K562 (cell line): ENCODE measurements at regions not wholly inside any gene's neighbourhood (a gene's known extent, or its start where the extent isn't known, plus 50 kb on each side); places are given as distances from the start of the nearest gene placed in this dataset.

Experiments
- ATAC-seq: fragments of 200-7000 bp; cut with Tn5 transposase; 3 replicates; pipeline ENCODE4 v1.9.1; 2020; ENCODE audit warnings: moderate library complexity
- BruUV-seq: library from RNA; stranded (reverse); fragments of 400-500 nt; replicated peaks from 2 replicates; lab custom pipeline; 2021; lab: Mats Ljungman, UMichigan
- CTCF ChIA-PET: fragments of 300-600 bp; formaldehyde crosslinking; extraction: SDS; loops from one replicate; lab custom pipeline; 2021; ENCODE audit warnings: low intra/inter-chr PET ratio; lab: Yijun Ruan, JAX
- POLR2A ChIA-PET: fragments of 300-600, 350-650 bp; sonication (Branson Sonifier 250); formaldehyde crosslinking; extraction: SDS; loops from one replicate; lab custom pipeline; 2021; ENCODE audit warnings: antibody characterized with exemption, inconsistent platforms; lab: Yijun Ruan, JAX
- DNase-seq, 4 experiments: peaks; one replicate each; pipeline versions ENCODE4 v3.0.0 to v3.0.0-alpha.2; 2011 to 2018; ENCODE audit warnings: low spot score in 3 of 4, mixed read lengths in 3 of 4; ENCODE audit errors: extremely low read depth in 1 of 4
- FAIRE-seq: peaks from 2 replicates; lab custom pipeline; 2011; peaks lifted over from hg19 to GRCh38; lab: Jason Lieb, UNC
- H2AFZ ChIP-seq: 2 replicates; pipeline ENCODE4 v1.6.0; 2011; ENCODE audit warnings: low read depth, low read length, control low read depth, inconsistent platforms
- H3K27ac ChIP-seq: fragments of 200-600 bp; 3 replicates; pipeline ENCODE4 v1.8.0; 2011; ENCODE audit warnings: low read depth, mild to moderate bottlenecking, control low read depth, inconsistent platforms, low read length, moderate library complexity, mixed read lengths; ENCODE audit errors: extremely low read depth
- H3K27me3 ChIP-seq, 2 experiments: fragments of 300-600 bp in 1 of 2; 2 replicates in 1 of 2; 3 replicates in 1 of 2; pipeline versions ENCODE4 v1.6.0 to v1.8.0; 2011; ENCODE audit warnings: inconsistent platforms in 2 of 2, low read length in 2 of 2, mild to moderate bottlenecking in 1 of 2, mixed read lengths in 1 of 2, moderate library complexity in 1 of 2; ENCODE audit not compliant: control insufficient read depth in 2 of 2, insufficient read depth in 2 of 2
- H3K36me3 ChIP-seq: fragments of 300-600 bp; 3 replicates; pipeline ENCODE4 v1.8.0; 2011; ENCODE audit warnings: mild to moderate bottlenecking, low read length, inconsistent platforms; ENCODE audit not compliant: control insufficient read depth, insufficient read depth
- H3K4me1 ChIP-seq, 2 experiments: fragments of 200-600 bp in 1 of 2; replicated peaks in 1 of 2; 2 replicates in 1 of 2; 3 replicates in 1 of 2; pipeline versions ENCODE4 v1.5.1 to v1.8.0; 2011; ENCODE audit warnings: inconsistent platforms in 2 of 2, low read length in 2 of 2, mild to moderate bottlenecking in 1 of 2, mixed read lengths in 1 of 2, moderate library complexity in 1 of 2; ENCODE audit not compliant: control insufficient read depth in 2 of 2, insufficient read depth in 2 of 2
- H3K4me2 ChIP-seq: 2 replicates; pipeline ENCODE4 v1.6.1; 2011; ENCODE audit warnings: low read length, control low read depth, inconsistent platforms, mixed read lengths; ENCODE audit not compliant: insufficient read depth
- H3K4me3 ChIP-seq: fragments of 200-600 bp; sonication (generic), shearing (Covaris generic); 2 replicates; pipeline ENCODE4 v1.5.1; 2016; ENCODE audit warnings: control low read depth, inconsistent platforms
- H3K79me2 ChIP-seq: fragments of 200-600 bp; 3 replicates; pipeline ENCODE4 v1.8.0; 2011; ENCODE audit warnings: low read length, inconsistent platforms; ENCODE audit not compliant: control insufficient read depth, insufficient read depth
- H3K9ac ChIP-seq, 2 experiments: 2 replicates each; pipeline versions ENCODE4 v1.6.0 to v1.6.1; 2011; ENCODE audit warnings: low read depth in 2 of 2, low read length in 2 of 2, control low read depth in 1 of 2, inconsistent platforms in 1 of 2, mild to moderate bottlenecking in 1 of 2, mixed read lengths in 1 of 2; ENCODE audit not compliant: insufficient read depth in 1 of 2
- H3K9me1 ChIP-seq: one replicate; pipeline ENCODE4 v1.6.0; 2011; ENCODE audit warnings: inconsistent platforms, mild to moderate bottlenecking, low read length, moderate library complexity; ENCODE audit not compliant: control insufficient read depth, insufficient read depth
- H3K9me3 ChIP-seq: replicated peaks from 2 replicates; pipeline ENCODE4 v1.5.1; 2011; ENCODE audit warnings: low read depth, low read length, inconsistent platforms; ENCODE audit not compliant: control insufficient read depth, insufficient read depth
- H4K20me1 ChIP-seq: replicated peaks from 2 replicates; pipeline ENCODE4 v1.6.1; 2011; ENCODE audit warnings: low read length, inconsistent platforms, mixed read lengths; ENCODE audit not compliant: control insufficient read depth, insufficient read depth
- HNRNPH1 ChIP-seq: fragments of 200-400 bp; formaldehyde crosslinking; optimal IDR thresholded peaks from 2 replicates; pipeline ENCODE3; 2017; ENCODE audit warnings: low read depth, mild to moderate bottlenecking, low read length, moderate library complexity
- NR1H2 ChIP-seq: sonication (generic); formaldehyde crosslinking; IDR thresholded peaks from 2 replicates; pipeline ENCODE4 v1.4.0; 2020; ENCODE audit warnings: mild to moderate bottlenecking, missing genetic modification reagents
- STAG1 ChIP-seq: sonication (generic); formaldehyde crosslinking; IDR thresholded peaks from 2 replicates; pipeline ENCODE4 v1.5.0; 2020; ENCODE audit warnings: missing genetic modification reagents, borderline replicate concordance
- TCF3 ChIP-seq: sonication (generic); formaldehyde crosslinking; IDR thresholded peaks from 2 replicates; pipeline ENCODE4 v1.4.0; 2020; ENCODE audit warnings: mild to moderate bottlenecking, missing genetic modification reagents
- TCF7L2 ChIP-seq: fragments of 150-350 bp; IDR thresholded peaks from 2 replicates; pipeline ENCODE4 v1.6.1; 2016; ENCODE audit warnings: low read depth, mild to moderate bottlenecking, low read length, moderate library complexity
- ZNF175 ChIP-seq: fragments of 200-800 bp; sonication (Bioruptor generic); IDR thresholded peaks from 2 replicates; pipeline ENCODE4 v1.6.1; 2016; ENCODE audit warnings: low read depth, mild to moderate bottlenecking, missing genetic modification characterization, missing compliant biosample characterization
- ZNF707 ChIP-seq: fragments of 250-450 bp; sonication (Bioruptor Pico); conservative IDR thresholded peaks from 2 replicates; pipeline ENCODE4 v1.8.0; 2022; ENCODE audit warnings: inconsistent platforms, mild to moderate bottlenecking, moderate library complexity
- ZNF717 ChIP-seq: fragments of 250-450 bp; sonication (Bioruptor Pico); IDR thresholded peaks from 2 replicates; pipeline ENCODE4 v1.5.0; 2021
- WGBS: fragments of 100-300 bp; shearing (Covaris generic); methylation state at CpG from one replicate; pipeline ENCODE4 v1.1.6; 2016; ENCODE audit warnings: low coverage, mixed read lengths; ENCODE audit not compliant: insufficient coverage; ENCODE audit errors: missing lambda C conversion rate; 5-methylcytosine and 5-hydroxymethylcytosine counted together
- in situ Hi-C: fragments of 300-500 bp; cut with MboI; formaldehyde crosslinking; loops from 4 replicates; pipeline ENCODE4 v1.15.0; 2018; ENCODE audit warnings: inconsistent platforms, mixed read lengths
- intact Hi-C: fragments of 100-400 bp; cut with micrococcal nuclease; formaldehyde crosslinking; loops from 2 replicates; pipeline ENCODE4 v1.14.2; 2022
- TF ChIP-seq, protein P1 (sequence below): sonication (generic); formaldehyde crosslinking; IDR thresholded peaks from 2 replicates; pipeline ENCODE4 v1.9.0; 2022; ENCODE audit warnings: mild to moderate bottlenecking, missing genetic modification reagents
- TF ChIP-seq, protein P2 (sequence below): fragments of 450-650 bp; IDR thresholded peaks from 2 replicates; pipeline ENCODE4 v1.7.0; 2016; ENCODE audit warnings: borderline replicate concordance
- TF ChIP-seq, protein P3 (sequence below): sonication (generic); formaldehyde crosslinking; IDR thresholded peaks from 2 replicates; pipeline ENCODE4 v1.8.1; 2023; ENCODE audit warnings: mild to moderate bottlenecking, missing genetic modification reagents

DNA sequence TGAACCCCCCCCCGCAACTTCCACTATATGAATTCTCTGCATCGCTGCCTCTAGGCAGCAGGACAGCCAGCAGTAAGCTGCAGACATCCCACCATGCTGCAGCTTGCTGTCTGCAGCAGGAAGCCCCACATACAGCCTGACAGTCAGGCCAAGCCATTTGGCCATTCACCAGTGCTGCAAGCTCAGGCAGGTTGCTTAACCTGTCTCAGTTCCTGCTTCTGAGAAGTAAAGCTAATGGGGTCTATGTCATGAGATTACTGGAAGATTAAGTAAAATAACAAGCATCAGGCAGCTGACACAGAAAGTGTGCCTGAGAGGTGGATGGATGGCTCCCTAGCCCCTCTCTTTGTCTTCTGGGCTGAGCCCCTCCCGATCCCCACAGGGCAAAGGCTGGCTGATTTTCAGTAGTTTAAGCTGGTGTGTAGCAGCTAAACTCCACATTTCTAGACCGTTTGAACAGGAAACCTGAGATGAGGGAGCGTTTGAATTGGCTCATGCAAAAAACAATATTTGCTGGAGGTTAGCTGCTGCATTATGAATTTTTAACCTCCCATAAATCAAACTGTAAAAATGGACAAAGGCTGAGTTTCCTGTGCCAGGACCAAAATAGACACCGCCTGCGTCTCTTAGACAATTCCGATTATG, 193.8 kb upstream of the ARL4C start:
- Histone ChIP-seq H3K9ac (no peak overlapping the region), H3K9me3 (no peaks in the 10 kb centered on the region), H3K4me2 (no peak overlapping the region), H3K36me3 (no peaks in the 10 kb centered on the region), H3K27me3 (no peaks in the 10 kb centered on the region; a peak in 1 of 5 replicates), H3K9me1 (no peaks in the 10 kb centered on the region), H3K4me1 (no peaks in the 10 kb centered on the region), H2AFZ (no peak overlapping the region), H3K79me2 (no peaks in the 10 kb centered on the region), H3K4me3 (no peak overlapping the region), H3K27ac (no peak overlapping the region), H4K20me1 (no peaks in the 10 kb centered on the region)
- TF ChIP-seq STAG1 (CRISPR knock-in tag): no peak
- no peak for TF ChIP-seq TCF3 (CRISPR knock-in tag)
- TF ChIP-seq ZNF175 (CRISPR knock-in tag): no peak
- no peak for TF ChIP-seq ZNF717
- in situ Hi-C loops: no loop called here
- intact Hi-C loops: no loop called here
- BruUV-seq: no TSS peak
- ChIA-PET POLR2A (no interaction called here), CTCF (no interaction called here)
- FAIRE-seq: no peak
- no peak for DNase-seq
- no peak for ATAC-seq
- 0% methylated on average over 7 of the region's 8 CpGs for WGBS

DNA sequence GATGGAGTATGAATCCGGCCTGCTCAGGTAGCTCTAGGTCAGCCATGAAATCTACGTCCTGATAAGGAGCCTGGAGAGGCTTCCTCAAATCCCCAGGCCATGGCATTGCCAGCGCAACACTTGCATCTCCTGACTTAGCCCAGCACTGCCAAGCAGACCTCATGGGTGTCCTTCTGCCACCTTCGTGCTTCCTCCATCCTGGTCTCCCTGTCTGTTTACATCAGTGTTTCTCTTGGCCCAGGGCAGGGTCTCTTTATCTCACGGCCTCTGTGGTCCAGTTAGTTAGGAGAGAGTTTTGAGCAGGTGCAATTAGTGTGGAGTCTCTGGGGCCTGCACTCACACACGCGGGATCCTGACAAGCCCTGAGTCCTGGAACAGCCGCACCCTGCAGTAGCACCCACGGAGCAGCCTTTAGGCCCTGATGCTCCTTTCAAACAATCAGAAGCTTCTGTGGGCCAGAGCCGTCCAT, 193.1 kb upstream of the ARL4C start:
- intact Hi-C loops: no loop called here
- no peaks in the 10 kb centered on the region for H3K4me1 ChIP-seq
- TF ChIP-seq TCF7L2 (no peak), HNRNPH1 (no peak), ZNF707 (no peak), NR1H2 (CRISPR knock-in tag) (no peak), ZNF175 (CRISPR knock-in tag) (no peak)
- TF ChIP-seq, protein P1, sequence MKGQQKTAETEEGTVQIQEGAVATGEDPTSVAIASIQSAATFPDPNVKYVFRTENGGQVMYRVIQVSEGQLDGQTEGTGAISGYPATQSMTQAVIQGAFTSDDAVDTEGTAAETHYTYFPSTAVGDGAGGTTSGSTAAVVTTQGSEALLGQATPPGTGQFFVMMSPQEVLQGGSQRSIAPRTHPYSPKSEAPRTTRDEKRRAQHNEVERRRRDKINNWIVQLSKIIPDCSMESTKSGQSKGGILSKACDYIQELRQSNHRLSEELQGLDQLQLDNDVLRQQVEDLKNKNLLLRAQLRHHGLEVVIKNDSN (CRISPR knock-in tag): no peak
- TF ChIP-seq, protein P2, sequence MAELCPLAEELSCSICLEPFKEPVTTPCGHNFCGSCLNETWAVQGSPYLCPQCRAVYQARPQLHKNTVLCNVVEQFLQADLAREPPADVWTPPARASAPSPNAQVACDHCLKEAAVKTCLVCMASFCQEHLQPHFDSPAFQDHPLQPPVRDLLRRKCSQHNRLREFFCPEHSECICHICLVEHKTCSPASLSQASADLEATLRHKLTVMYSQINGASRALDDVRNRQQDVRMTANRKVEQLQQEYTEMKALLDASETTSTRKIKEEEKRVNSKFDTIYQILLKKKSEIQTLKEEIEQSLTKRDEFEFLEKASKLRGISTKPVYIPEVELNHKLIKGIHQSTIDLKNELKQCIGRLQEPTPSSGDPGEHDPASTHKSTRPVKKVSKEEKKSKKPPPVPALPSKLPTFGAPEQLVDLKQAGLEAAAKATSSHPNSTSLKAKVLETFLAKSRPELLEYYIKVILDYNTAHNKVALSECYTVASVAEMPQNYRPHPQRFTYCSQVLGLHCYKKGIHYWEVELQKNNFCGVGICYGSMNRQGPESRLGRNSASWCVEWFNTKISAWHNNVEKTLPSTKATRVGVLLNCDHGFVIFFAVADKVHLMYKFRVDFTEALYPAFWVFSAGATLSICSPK: no peak
- TF ChIP-seq, protein P3, sequence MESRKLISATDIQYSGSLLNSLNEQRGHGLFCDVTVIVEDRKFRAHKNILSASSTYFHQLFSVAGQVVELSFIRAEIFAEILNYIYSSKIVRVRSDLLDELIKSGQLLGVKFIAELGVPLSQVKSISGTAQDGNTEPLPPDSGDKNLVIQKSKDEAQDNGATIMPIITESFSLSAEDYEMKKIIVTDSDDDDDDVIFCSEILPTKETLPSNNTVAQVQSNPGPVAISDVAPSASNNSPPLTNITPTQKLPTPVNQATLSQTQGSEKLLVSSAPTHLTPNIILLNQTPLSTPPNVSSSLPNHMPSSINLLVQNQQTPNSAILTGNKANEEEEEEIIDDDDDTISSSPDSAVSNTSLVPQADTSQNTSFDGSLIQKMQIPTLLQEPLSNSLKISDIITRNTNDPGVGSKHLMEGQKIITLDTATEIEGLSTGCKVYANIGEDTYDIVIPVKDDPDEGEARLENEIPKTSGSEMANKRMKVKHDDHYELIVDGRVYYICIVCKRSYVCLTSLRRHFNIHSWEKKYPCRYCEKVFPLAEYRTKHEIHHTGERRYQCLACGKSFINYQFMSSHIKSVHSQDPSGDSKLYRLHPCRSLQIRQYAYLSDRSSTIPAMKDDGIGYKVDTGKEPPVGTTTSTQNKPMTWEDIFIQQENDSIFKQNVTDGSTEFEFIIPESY (CRISPR knock-in tag): no peak

More for the DNA sequence above, 193.1 kb upstream of the ARL4C start:
- WGBS: 3% methylated on average over 7 of the region's 10 CpGs
- Histone ChIP-seq H4K20me1 (no peaks in the 10 kb centered on the region), H2AFZ (no peak overlapping the region), H3K36me3 (no peaks in the 10 kb centered on the region), H3K9me3 (no peaks in the 10 kb centered on the region), H3K9ac (no peak overlapping the region), H3K4me2 (no peak overlapping the region), H3K79me2 (no peaks in the 10 kb centered on the region), H3K4me3 (no peak overlapping the region), H3K9me1 (no peaks in the 10 kb centered on the region), H3K27me3 (no peaks in the 10 kb centered on the region; a peak in 1 of 5 replicates), H3K27ac (no peak overlapping the region)
- BruUV-seq: no TSS peak
- ChIA-PET CTCF (no interaction called here), POLR2A (no interaction called here)
- no peak for ATAC-seq
- no peak for DNase-seq
- in situ Hi-C loops: no loop called here
- FAIRE-seq: no peak
